ENCODE measurements at regions not wholly inside any gene's neighbourhood (a gene's known extent, or its start where the extent isn't known, plus 50 kb on each side); places are given as distances from the start of the nearest gene placed in this dataset.

DNA sequence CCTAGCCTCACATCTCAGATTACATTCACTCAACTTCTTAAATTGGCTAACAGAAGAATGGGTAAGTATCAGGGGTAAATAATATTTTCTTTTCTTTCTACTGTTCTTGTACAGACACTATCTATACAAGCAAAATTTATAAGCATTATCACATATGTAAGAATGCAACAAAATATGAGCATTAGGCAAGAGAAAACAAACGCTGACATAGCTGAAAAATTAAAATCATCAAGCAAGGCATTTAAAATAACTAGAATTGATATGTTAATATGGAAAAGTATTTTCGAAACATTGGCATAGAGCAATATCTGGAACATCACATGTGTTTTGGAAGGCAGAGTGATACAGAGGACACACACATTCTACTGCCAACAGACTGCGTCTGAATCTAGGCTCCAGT is 1175.3 kb upstream of the LRRN3 start:
- TF ChIP-seq, protein P1, sequence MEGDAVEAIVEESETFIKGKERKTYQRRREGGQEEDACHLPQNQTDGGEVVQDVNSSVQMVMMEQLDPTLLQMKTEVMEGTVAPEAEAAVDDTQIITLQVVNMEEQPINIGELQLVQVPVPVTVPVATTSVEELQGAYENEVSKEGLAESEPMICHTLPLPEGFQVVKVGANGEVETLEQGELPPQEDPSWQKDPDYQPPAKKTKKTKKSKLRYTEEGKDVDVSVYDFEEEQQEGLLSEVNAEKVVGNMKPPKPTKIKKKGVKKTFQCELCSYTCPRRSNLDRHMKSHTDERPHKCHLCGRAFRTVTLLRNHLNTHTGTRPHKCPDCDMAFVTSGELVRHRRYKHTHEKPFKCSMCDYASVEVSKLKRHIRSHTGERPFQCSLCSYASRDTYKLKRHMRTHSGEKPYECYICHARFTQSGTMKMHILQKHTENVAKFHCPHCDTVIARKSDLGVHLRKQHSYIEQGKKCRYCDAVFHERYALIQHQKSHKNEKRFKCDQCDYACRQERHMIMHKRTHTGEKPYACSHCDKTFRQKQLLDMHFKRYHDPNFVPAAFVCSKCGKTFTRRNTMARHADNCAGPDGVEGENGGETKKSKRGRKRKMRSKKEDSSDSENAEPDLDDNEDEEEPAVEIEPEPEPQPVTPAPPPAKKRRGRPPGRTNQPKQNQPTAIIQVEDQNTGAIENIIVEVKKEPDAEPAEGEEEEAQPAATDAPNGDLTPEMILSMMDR (IDR thresholded peaks at IDR 0.05; ENCODE audit: insufficient read depth, low read length, poor library complexity, severe bottlenecking): no peak
- DNase-seq (ENCODE audit: extremely low read depth, insufficient read length): no peak
- no peak overlapping the region for H3K4me3 ChIP-seq (replicated peaks; ENCODE audit: low read depth, low read length)
- H3K36me3 ChIP-seq (ENCODE audit: control insufficient read depth, insufficient read depth, low read length): no peaks in the 10 kb centered on the region
- no peaks in the 10 kb centered on the region for H3K27me3 ChIP-seq (replicated peaks; ENCODE audit: control insufficient read depth, insufficient read depth, low read length)

DNA sequence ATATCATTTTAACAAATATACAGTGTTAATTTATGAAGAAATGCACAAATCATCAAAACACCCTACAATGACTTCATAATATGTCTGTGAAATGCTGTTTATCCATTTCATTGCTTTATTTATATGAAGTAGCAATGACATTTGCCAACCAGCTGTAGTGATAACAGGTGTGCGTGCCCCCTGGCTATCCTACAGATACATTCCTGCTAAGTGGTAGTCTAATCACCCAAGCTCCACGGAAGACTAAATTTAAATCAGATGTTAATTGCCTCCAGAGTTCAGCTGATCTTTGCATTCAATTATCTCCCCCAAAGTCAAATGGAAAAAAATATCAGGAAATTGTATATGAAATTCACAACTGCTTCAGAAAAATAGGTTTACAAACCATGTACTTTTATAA is 1164.2 kb upstream of the LRRN3 start:
- TF ChIP-seq, protein P1 (IDR thresholded peaks at IDR 0.05; ENCODE audit: insufficient read depth, low read length, poor library complexity, severe bottlenecking): no peak
- no peak for DNase-seq (ENCODE audit: extremely low read depth, insufficient read length)
- no peaks in the 10 kb centered on the region for H3K27me3 ChIP-seq (replicated peaks; ENCODE audit: control insufficient read depth, insufficient read depth, low read length)
- H3K4me3 ChIP-seq (replicated peaks; ENCODE audit: low read depth, low read length): no peak overlapping the region
- H3K36me3 ChIP-seq (ENCODE audit: control insufficient read depth, insufficient read depth, low read length): no peaks in the 10 kb centered on the region

DNA sequence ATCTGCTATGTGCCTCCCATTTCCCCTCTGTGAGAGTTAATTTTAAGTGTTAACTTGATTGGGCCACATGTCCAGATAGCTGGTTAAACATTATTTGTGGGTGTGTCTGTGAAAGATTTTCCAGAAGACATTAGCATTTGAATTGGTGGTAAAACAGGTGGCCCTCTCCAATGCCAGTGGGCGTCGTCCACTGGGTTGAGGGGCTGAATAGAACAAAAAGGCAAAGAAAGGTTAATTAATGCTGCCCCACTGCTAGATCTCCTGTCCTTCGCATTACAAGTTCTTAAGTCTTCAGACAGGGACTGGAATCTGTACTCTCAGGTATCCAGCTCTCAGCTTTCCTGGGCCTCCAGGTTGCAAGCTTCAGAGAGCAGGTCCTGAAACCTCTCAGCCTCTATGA is 1160.9 kb upstream of the LRRN3 start:
- no peak for DNase-seq (ENCODE audit: extremely low read depth, insufficient read length)
- H3K27me3 ChIP-seq (replicated peaks; ENCODE audit: control insufficient read depth, insufficient read depth, low read length): no peaks in the 10 kb centered on the region
- H3K4me3 ChIP-seq (replicated peaks; ENCODE audit: low read depth, low read length): no peak overlapping the region
- TF ChIP-seq, protein P1 (IDR thresholded peaks at IDR 0.05; ENCODE audit: insufficient read depth, low read length, poor library complexity, severe bottlenecking): no peak
- no peaks in the 10 kb centered on the region for H3K36me3 ChIP-seq (ENCODE audit: control insufficient read depth, insufficient read depth, low read length)

DNA sequence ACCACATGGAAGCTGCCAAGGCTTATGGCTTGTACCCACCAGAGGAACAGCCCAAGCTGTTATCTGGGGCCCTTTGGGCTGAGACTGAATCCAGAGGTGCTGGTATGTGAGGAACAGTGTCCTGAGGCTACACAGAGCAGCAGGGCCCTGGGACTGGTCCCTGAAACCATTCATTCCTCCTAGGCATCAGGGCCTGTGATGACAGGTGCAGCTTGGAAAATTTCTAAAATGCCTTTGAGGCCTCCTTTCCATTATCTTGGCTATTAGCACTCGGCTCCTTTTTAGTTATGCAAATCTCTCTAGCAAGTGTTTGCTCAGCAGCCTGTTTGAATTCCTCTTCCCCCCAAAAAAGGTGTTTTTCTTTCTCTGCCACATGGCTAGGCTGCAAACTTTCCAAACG is 1151.7 kb upstream of the LRRN3 start:
- Histone ChIP-seq H3K4me3 (replicated peaks; ENCODE audit: low read depth, low read length) (no peak overlapping the region), H3K36me3 (ENCODE audit: control insufficient read depth, insufficient read depth, low read length) (no peaks in the 10 kb centered on the region), H3K27me3 (replicated peaks; ENCODE audit: control insufficient read depth, insufficient read depth, low read length) (no peaks in the 10 kb centered on the region)
- no peak for DNase-seq (ENCODE audit: extremely low read depth, insufficient read length)
- TF ChIP-seq, protein P1 (IDR thresholded peaks at IDR 0.05; ENCODE audit: insufficient read depth, low read length, poor library complexity, severe bottlenecking): no peak

DNA sequence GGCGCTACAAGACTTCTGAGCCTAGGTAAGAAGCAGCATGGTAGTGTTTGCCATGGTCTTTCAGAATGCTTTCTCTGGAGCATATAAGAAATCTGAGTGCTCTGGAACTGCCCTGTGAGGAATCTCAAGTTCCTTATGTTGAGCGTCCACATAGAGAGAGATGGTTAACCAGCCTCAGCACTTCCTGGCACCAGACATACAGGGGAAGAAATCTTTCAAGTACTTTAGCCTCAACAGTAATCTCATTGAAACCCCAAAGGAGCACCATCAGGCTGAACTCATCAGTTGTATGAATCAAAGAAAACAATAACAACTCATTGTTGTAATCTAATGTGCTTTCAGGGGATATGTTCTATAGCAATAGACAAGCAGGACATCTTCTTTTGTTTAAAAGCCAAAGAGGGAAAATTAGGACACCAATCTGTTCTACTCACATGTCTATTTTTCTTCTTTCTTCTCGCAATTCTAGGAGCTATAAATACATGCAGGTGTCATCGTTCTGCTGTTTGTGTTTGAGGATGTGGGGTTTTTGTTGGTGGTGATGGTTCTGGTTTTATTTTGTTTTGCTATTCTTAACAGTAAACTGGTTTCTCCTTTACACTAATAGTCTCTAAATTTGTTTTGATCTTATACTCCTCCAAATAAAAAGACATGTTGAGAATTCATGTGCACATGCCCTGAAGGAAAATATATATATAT is 1145.0 kb upstream of the LRRN3 start:
- Histone ChIP-seq H3K27me3 (replicated peaks; ENCODE audit: control insufficient read depth, insufficient read depth, low read length) (no peaks in the 10 kb centered on the region), H3K36me3 (ENCODE audit: control insufficient read depth, insufficient read depth, low read length) (no peaks in the 10 kb centered on the region), H3K4me3 (replicated peaks; ENCODE audit: low read depth, low read length) (no peak overlapping the region)
- no peak for DNase-seq (ENCODE audit: extremely low read depth, insufficient read length)
- TF ChIP-seq, protein P1 (IDR thresholded peaks at IDR 0.05; ENCODE audit: insufficient read depth, low read length, poor library complexity, severe bottlenecking): no peak

DNA sequence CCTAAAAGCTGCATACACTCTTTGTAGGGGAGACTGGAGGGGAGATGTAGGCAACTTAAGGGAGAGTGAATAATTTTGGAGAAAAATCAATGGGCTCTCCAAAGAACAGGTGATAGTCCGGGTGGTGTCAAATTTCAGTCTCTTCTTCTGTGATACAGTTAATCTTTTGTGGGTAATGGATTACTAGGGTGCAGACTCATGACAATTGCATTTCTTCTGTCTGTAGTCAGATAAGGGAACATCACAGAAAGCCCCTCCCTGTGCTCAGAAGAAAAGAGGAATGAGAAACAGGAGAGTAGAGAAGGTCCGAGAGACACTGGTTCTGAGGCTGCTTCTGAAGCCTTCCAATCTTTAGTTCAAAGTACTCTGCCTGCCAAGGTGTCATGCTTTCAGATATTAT is 1140.7 kb upstream of the LRRN3 start:
- H3K4me3 ChIP-seq (replicated peaks; ENCODE audit: low read depth, low read length): no peak overlapping the region
- DNase-seq (ENCODE audit: extremely low read depth, insufficient read length): no peak
- TF ChIP-seq, protein P1 (IDR thresholded peaks at IDR 0.05; ENCODE audit: insufficient read depth, low read length, poor library complexity, severe bottlenecking): no peak
- H3K27me3 ChIP-seq (replicated peaks; ENCODE audit: control insufficient read depth, insufficient read depth, low read length): no peaks in the 10 kb centered on the region
- H3K36me3 ChIP-seq (ENCODE audit: control insufficient read depth, insufficient read depth, low read length): no peaks in the 10 kb centered on the region
